ENCODE measurements at regions not wholly inside any gene's neighbourhood (a gene's known extent, or its start where the extent isn't known, plus 50 kb on each side); places are given as distances from the start of the nearest gene placed in this dataset.

DNA sequence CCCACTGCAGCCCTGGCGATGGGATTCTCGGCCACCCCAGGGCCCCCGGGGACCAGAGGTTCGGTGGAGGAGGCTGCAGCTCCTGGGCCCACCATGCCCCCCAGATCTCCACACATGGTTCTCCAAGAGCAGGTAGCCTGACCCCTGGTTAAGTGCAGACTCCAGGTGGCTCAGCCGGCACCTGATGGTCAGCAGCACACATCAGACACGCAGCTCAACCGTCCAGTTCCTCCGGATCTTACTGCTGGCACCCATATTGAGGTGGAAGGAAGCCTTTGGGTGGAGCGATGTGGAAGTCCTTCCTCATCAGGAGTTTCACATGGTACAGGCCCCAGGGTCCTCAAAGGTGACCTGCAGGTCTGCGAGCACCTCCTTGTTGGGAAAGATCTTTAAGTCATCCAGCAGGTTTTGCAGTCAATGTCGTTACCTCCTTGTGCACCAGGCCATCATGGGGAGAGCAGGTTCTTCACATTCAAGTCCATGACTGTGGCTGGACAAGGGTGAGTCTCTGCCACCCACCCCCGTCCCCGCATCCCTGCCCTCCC, 74.2 kb upstream of the EEPD1 start:
- TF ChIP-seq, protein P1, sequence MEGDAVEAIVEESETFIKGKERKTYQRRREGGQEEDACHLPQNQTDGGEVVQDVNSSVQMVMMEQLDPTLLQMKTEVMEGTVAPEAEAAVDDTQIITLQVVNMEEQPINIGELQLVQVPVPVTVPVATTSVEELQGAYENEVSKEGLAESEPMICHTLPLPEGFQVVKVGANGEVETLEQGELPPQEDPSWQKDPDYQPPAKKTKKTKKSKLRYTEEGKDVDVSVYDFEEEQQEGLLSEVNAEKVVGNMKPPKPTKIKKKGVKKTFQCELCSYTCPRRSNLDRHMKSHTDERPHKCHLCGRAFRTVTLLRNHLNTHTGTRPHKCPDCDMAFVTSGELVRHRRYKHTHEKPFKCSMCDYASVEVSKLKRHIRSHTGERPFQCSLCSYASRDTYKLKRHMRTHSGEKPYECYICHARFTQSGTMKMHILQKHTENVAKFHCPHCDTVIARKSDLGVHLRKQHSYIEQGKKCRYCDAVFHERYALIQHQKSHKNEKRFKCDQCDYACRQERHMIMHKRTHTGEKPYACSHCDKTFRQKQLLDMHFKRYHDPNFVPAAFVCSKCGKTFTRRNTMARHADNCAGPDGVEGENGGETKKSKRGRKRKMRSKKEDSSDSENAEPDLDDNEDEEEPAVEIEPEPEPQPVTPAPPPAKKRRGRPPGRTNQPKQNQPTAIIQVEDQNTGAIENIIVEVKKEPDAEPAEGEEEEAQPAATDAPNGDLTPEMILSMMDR (IDR thresholded peaks at IDR 0.05; ENCODE audit: low read depth, low read length), result no peak
- TF ChIP-seq EZH2phosphoT487 (IDR thresholded peaks at IDR 0.05; ENCODE audit: low read depth), result no peak
